K562 (cell line): ENCODE measurements at regions not wholly inside any gene's neighbourhood (a gene's known extent, or its start where the extent isn't known, plus 50 kb on each side); places are given as distances from the start of the nearest gene placed in this dataset.

ENCODE experiments used
- ATAC-seq: fragments of 200-7000 bp; cut with Tn5 transposase; 3 replicates; pipeline ENCODE4 v1.9.1; 2020; ENCODE audit warnings: moderate library complexity
- BruUV-seq: library from RNA; stranded (reverse); fragments of 400-500 nt; replicated peaks from 2 replicates; lab custom pipeline; 2021; lab: Mats Ljungman, UMichigan
- CTCF ChIA-PET: fragments of 300-600 bp; formaldehyde crosslinking; extraction: SDS; loops from one replicate; lab custom pipeline; 2021; ENCODE audit warnings: low intra/inter-chr PET ratio; lab: Yijun Ruan, JAX
- POLR2A ChIA-PET: fragments of 300-600, 350-650 bp; sonication (Branson Sonifier 250); formaldehyde crosslinking; extraction: SDS; loops from one replicate; lab custom pipeline; 2021; ENCODE audit warnings: antibody characterized with exemption, inconsistent platforms; lab: Yijun Ruan, JAX
- DNase-seq, 4 experiments: peaks; one replicate each; pipeline versions ENCODE4 v3.0.0 to v3.0.0-alpha.2; 2011 to 2018; ENCODE audit warnings: low spot score in 3 of 4, mixed read lengths in 3 of 4; ENCODE audit errors: extremely low read depth in 1 of 4
- FAIRE-seq: peaks from 2 replicates; lab custom pipeline; 2011; peaks lifted over from hg19 to GRCh38; lab: Jason Lieb, UNC
- H2AFZ ChIP-seq: 2 replicates; pipeline ENCODE4 v1.6.0; 2011; ENCODE audit warnings: low read depth, low read length, control low read depth, inconsistent platforms
- H3K27ac ChIP-seq: fragments of 200-600 bp; 3 replicates; pipeline ENCODE4 v1.8.0; 2011; ENCODE audit warnings: low read depth, mild to moderate bottlenecking, control low read depth, inconsistent platforms, low read length, moderate library complexity, mixed read lengths; ENCODE audit errors: extremely low read depth
- H3K27me3 ChIP-seq, 2 experiments: fragments of 300-600 bp in 1 of 2; 2 replicates in 1 of 2; 3 replicates in 1 of 2; pipeline versions ENCODE4 v1.6.0 to v1.8.0; 2011; ENCODE audit warnings: inconsistent platforms in 2 of 2, low read length in 2 of 2, mild to moderate bottlenecking in 1 of 2, mixed read lengths in 1 of 2, moderate library complexity in 1 of 2; ENCODE audit not compliant: control insufficient read depth in 2 of 2, insufficient read depth in 2 of 2
- H3K36me3 ChIP-seq: fragments of 300-600 bp; 3 replicates; pipeline ENCODE4 v1.8.0; 2011; ENCODE audit warnings: mild to moderate bottlenecking, low read length, inconsistent platforms; ENCODE audit not compliant: control insufficient read depth, insufficient read depth
- H3K4me1 ChIP-seq, 2 experiments: fragments of 200-600 bp in 1 of 2; replicated peaks in 1 of 2; 2 replicates in 1 of 2; 3 replicates in 1 of 2; pipeline versions ENCODE4 v1.5.1 to v1.8.0; 2011; ENCODE audit warnings: inconsistent platforms in 2 of 2, low read length in 2 of 2, mild to moderate bottlenecking in 1 of 2, mixed read lengths in 1 of 2, moderate library complexity in 1 of 2; ENCODE audit not compliant: control insufficient read depth in 2 of 2, insufficient read depth in 2 of 2
- H3K4me2 ChIP-seq: 2 replicates; pipeline ENCODE4 v1.6.1; 2011; ENCODE audit warnings: low read length, control low read depth, inconsistent platforms, mixed read lengths; ENCODE audit not compliant: insufficient read depth
- H3K4me3 ChIP-seq: fragments of 200-600 bp; sonication (generic), shearing (Covaris generic); 2 replicates; pipeline ENCODE4 v1.5.1; 2016; ENCODE audit warnings: control low read depth, inconsistent platforms
- H3K79me2 ChIP-seq: fragments of 200-600 bp; 3 replicates; pipeline ENCODE4 v1.8.0; 2011; ENCODE audit warnings: low read length, inconsistent platforms; ENCODE audit not compliant: control insufficient read depth, insufficient read depth
- H3K9ac ChIP-seq, 2 experiments: 2 replicates each; pipeline versions ENCODE4 v1.6.0 to v1.6.1; 2011; ENCODE audit warnings: low read depth in 2 of 2, low read length in 2 of 2, control low read depth in 1 of 2, inconsistent platforms in 1 of 2, mild to moderate bottlenecking in 1 of 2, mixed read lengths in 1 of 2; ENCODE audit not compliant: insufficient read depth in 1 of 2
- H3K9me1 ChIP-seq: one replicate; pipeline ENCODE4 v1.6.0; 2011; ENCODE audit warnings: inconsistent platforms, mild to moderate bottlenecking, low read length, moderate library complexity; ENCODE audit not compliant: control insufficient read depth, insufficient read depth
- H3K9me3 ChIP-seq: replicated peaks from 2 replicates; pipeline ENCODE4 v1.5.1; 2011; ENCODE audit warnings: low read depth, low read length, inconsistent platforms; ENCODE audit not compliant: control insufficient read depth, insufficient read depth
- H4K20me1 ChIP-seq: replicated peaks from 2 replicates; pipeline ENCODE4 v1.6.1; 2011; ENCODE audit warnings: low read length, inconsistent platforms, mixed read lengths; ENCODE audit not compliant: control insufficient read depth, insufficient read depth
- BRF1 ChIP-seq: IDR thresholded peaks from 3 replicates; pipeline ENCODE4 v1.6.1; 2011; ENCODE audit warnings: borderline replicate concordance, mild to moderate bottlenecking; ENCODE audit not compliant: insufficient read length; ENCODE audit errors: extremely low read depth
- CC2D1A ChIP-seq: fragments of 450-650 bp; IDR thresholded peaks from 2 replicates; pipeline ENCODE4 v1.6.1; 2017; ENCODE audit warnings: mild to moderate bottlenecking
- FOXA1 ChIP-seq: fragments of 450-650 bp; IDR thresholded peaks from 2 replicates; pipeline ENCODE4 v1.6.1; 2016; ENCODE audit warnings: mild to moderate bottlenecking, borderline replicate concordance
- HDAC6 ChIP-seq: IDR thresholded peaks from 2 replicates; pipeline ENCODE4 v1.6.1; 2012; ENCODE audit warnings: low read depth, mild to moderate bottlenecking, control low read depth, inconsistent platforms, low read length, moderate library complexity
- HNRNPUL1 ChIP-seq: fragments of 200-400 bp; formaldehyde crosslinking; IDR thresholded peaks from 2 replicates; pipeline ENCODE4 v1.6.1; 2017; ENCODE audit warnings: low read length
- KAT8 ChIP-seq: fragments of 450-650 bp; IDR thresholded peaks from 2 replicates; pipeline ENCODE4 v1.6.1; 2016; ENCODE audit warnings: low read depth, mild to moderate bottlenecking
- LARP7 ChIP-seq: fragments of 450-650 bp; IDR thresholded peaks from 2 replicates; pipeline ENCODE4 v1.6.1; 2016
- NCOA1 ChIP-seq: fragments of 450-650 bp; IDR thresholded peaks from 2 replicates; pipeline ENCODE4 v1.6.1; 2016; ENCODE audit warnings: low read depth
- PHB ChIP-seq: fragments of 250-450 bp; sonication (Bioruptor Pico); IDR thresholded peaks from 2 replicates; pipeline ENCODE4 v1.5.0; 2021
- ZNF12 ChIP-seq: sonication (generic); formaldehyde crosslinking; IDR thresholded peaks from 2 replicates; pipeline ENCODE4 v1.4.0; 2020; ENCODE audit warnings: mild to moderate bottlenecking, missing genetic modification reagents
- ZNF165 ChIP-seq: fragments of 250-450 bp; sonication (Bioruptor Pico); IDR thresholded peaks from 2 replicates; pipeline ENCODE4 v1.4.0; 2020; ENCODE audit warnings: borderline replicate concordance
- ZNF282 ChIP-seq: sonication (generic); formaldehyde crosslinking; IDR thresholded peaks from 2 replicates; pipeline ENCODE4 v1.8.1; 2023; ENCODE audit warnings: missing genetic modification reagents
- ZNF431 ChIP-seq: sonication (generic); formaldehyde crosslinking; IDR thresholded peaks from 2 replicates; pipeline ENCODE4 v1.8.0; 2022; ENCODE audit warnings: mild to moderate bottlenecking, missing genetic modification reagents
- ZNF445 ChIP-seq: fragments of 250-450 bp; sonication (Bioruptor Pico); IDR thresholded peaks from 2 replicates; pipeline ENCODE4 v1.4.0; 2020; ENCODE audit warnings: low read depth, mild to moderate bottlenecking, moderate library complexity
- ZNF75A ChIP-seq: fragments of 450-650 bp; formaldehyde crosslinking; IDR thresholded peaks from 2 replicates; pipeline ENCODE4 v1.4.0; 2020; ENCODE audit warnings: mild to moderate bottlenecking
- ZNF830 ChIP-seq: fragments of 250-450 bp; sonication (Bioruptor Pico); IDR thresholded peaks from 2 replicates; pipeline ENCODE4 v1.5.0; 2021; ENCODE audit warnings: mild to moderate bottlenecking
- WGBS: fragments of 100-300 bp; shearing (Covaris generic); methylation state at CpG from one replicate; pipeline ENCODE4 v1.1.6; 2016; ENCODE audit warnings: low coverage, mixed read lengths; ENCODE audit not compliant: insufficient coverage; ENCODE audit errors: missing lambda C conversion rate; 5-methylcytosine and 5-hydroxymethylcytosine counted together
- in situ Hi-C: fragments of 300-500 bp; cut with MboI; formaldehyde crosslinking; loops from 4 replicates; pipeline ENCODE4 v1.15.0; 2018; ENCODE audit warnings: inconsistent platforms, mixed read lengths
- intact Hi-C: fragments of 100-400 bp; cut with micrococcal nuclease; formaldehyde crosslinking; loops from 2 replicates; pipeline ENCODE4 v1.14.2; 2022
- TF ChIP-seq, protein P1 (sequence below): conservative IDR thresholded peaks from 2 replicates; pipeline ENCODE4 v1.6.1; 2011; ENCODE audit warnings: low read depth, mild to moderate bottlenecking, low read length; ENCODE audit not compliant: control insufficient read depth
- TF ChIP-seq, protein P2 (sequence below): fragments of 250-450 bp; sonication (Bioruptor Pico); IDR thresholded peaks from 2 replicates; pipeline ENCODE4 v1.4.0; 2020; ENCODE audit warnings: borderline replicate concordance

DNA sequence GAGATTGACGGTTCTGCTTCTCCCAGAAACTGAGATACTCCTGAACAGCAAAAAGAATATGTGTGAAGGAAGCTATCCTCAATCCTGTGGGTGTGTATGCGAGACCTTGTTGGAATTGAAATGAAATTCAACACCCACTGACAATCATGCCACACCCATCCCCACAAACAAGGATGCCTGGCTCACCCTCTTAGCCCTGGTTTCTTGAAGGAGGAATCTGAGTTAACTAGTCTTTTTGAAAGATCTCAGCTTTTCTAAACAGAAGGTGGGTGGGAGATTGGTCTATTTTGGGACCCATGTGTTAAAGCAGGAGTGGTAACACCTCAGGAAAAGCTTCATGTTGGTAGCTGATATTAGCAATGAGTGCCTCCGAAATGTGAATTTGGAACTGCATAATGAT is 1244.5 kb downstream of the CDH11 start:
- Histone ChIP-seq H3K27ac (no peak overlapping the region), H3K9me1 (no peaks in the 10 kb centered on the region), H3K4me2 (no peak overlapping the region), H3K9ac (no peak overlapping the region), H2AFZ (no peak overlapping the region), H3K4me3 (no peak overlapping the region), H3K36me3 (no peaks in the 10 kb centered on the region), H3K27me3 (no peaks in the 10 kb centered on the region), H3K9me3 (no peaks in the 10 kb centered on the region), H3K79me2 (no peaks in the 10 kb centered on the region), H4K20me1 (no peaks in the 10 kb centered on the region), H3K4me1 (no peaks in the 10 kb centered on the region)
- BruUV-seq: no TSS peak
- TF ChIP-seq ZNF431 (CRISPR knock-in tag) (no peak), NCOA1 (no peak), PHB (no peak), ZNF445 (no peak), HDAC6 (no peak)
- intact Hi-C loops: no loop called here
- in situ Hi-C loops: no loop called here
- WGBS: 3% methylated on average over 3 of the region's 3 CpGs
- no peak for ATAC-seq
- no peak for FAIRE-seq
- DNase-seq: no peak
- ChIA-PET POLR2A (no interaction called here), CTCF (no interaction called here)

DNA sequence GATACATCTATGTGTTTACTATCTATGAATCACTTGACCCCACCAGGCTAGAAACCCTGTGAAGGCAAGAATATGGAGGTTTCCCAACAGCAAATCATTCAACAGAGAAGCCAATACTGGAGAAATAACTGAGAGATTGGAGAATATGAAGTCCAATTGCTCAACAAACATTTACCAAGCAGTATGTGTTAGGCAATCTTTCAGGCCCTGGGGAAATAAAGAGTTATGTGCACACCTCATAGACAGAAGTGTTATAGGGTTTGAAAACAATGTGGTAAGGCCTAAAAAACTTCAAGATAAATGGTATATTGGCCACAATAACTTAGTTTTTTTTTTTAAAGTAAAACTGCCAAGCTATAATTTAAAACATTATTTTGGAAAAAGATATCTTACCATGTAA is 1245.8 kb downstream of the CDH11 start:
- Histone ChIP-seq H3K4me1 (no peaks in the 10 kb centered on the region), H3K4me3 (no peak overlapping the region), H3K36me3 (no peaks in the 10 kb centered on the region), H3K9me1 (no peaks in the 10 kb centered on the region), H3K27me3 (no peaks in the 10 kb centered on the region), H3K9ac (no peak overlapping the region), H2AFZ (no peak overlapping the region), H3K27ac (no peak overlapping the region), H4K20me1 (no peaks in the 10 kb centered on the region), H3K4me2 (no peak overlapping the region), H3K9me3 (no peaks in the 10 kb centered on the region), H3K79me2 (no peaks in the 10 kb centered on the region)
- in situ Hi-C loops: no loop called here
- no TSS peak for BruUV-seq
- ATAC-seq (no peak), DNase-seq (no peak), FAIRE-seq (no peak)
- POLR2A ChIA-PET: no interaction called here
- intact Hi-C loops: no loop called here
- CTCF ChIA-PET: no interaction called here
- TF ChIP-seq, protein P1, sequence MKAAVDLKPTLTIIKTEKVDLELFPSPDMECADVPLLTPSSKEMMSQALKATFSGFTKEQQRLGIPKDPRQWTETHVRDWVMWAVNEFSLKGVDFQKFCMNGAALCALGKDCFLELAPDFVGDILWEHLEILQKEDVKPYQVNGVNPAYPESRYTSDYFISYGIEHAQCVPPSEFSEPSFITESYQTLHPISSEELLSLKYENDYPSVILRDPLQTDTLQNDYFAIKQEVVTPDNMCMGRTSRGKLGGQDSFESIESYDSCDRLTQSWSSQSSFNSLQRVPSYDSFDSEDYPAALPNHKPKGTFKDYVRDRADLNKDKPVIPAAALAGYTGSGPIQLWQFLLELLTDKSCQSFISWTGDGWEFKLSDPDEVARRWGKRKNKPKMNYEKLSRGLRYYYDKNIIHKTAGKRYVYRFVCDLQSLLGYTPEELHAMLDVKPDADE: no peak
- TF ChIP-seq KAT8: no peak
- no peak for TF ChIP-seq ZNF12
- TF ChIP-seq ZNF282 (CRISPR knock-in tag): no peak
- no peak for TF ChIP-seq HNRNPUL1
- no peak for TF ChIP-seq ZNF75A
- TF ChIP-seq LARP7: no peak
- TF ChIP-seq, protein P2, sequence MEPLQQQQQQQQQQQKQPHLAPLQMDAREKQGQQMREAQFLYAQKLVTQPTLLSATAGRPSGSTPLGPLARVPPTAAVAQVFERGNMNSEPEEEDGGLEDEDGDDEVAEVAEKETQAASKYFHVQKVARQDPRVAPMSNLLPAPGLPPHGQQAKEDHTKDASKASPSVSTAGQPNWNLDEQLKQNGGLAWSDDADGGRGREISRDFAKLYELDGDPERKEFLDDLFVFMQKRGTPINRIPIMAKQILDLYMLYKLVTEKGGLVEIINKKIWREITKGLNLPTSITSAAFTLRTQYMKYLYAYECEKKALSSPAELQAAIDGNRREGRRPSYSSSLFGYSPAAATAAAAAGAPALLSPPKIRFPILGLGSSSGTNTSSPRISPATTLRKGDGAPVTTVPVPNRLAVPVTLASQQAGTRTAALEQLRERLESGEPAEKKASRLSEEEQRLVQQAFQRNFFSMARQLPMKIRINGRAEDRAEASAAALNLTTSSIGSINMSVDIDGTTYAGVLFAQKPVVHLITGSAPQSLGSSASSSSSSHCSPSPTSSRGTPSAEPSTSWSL (CRISPR knock-in tag): no peak
- TF ChIP-seq ZNF165 (CRISPR knock-in tag): no peak
- no peak for TF ChIP-seq FOXA1
- no peak for TF ChIP-seq BRF1
- no peak for TF ChIP-seq CC2D1A
- no peak for TF ChIP-seq ZNF830
